Stomach (tissue), 8 donors: ENCODE measurements at regions not wholly inside any gene's neighbourhood (a gene's known extent, or its start where the extent isn't known, plus 50 kb on each side); places are given as distances from the start of the nearest gene placed in this dataset.

Source experiments
- DNase-seq, 2 donors: peaks; one replicate each; pipeline versions ENCODE4 v3.0.0 to v3.0.0-alpha.2; 2013 to 2019
- H3K27ac ChIP-seq, 5 donors: fragments of 200-600 bp in 4 of 5; sonication (generic) in 4 of 5; one replicate each; pipeline ENCODE4 v1.5.1; 2013 to 2019; ENCODE audit warnings: mild to moderate bottlenecking in 1 of 5, moderate library complexity in 1 of 5
- H3K27me3 ChIP-seq, 3 donors: fragments of 200-600 bp; sonication (generic); one replicate each; pipeline ENCODE4 v1.5.1; 2017 to 2019; ENCODE audit warnings: mixed run types in 1 of 3
- H3K36me3 ChIP-seq, 4 donors: fragments of 200-600 bp; sonication (generic); 1 replicate in 3 of 4; 2 replicates in 1 of 4; pipeline ENCODE4 v1.5.1; 2016 to 2019
- H3K4me1 ChIP-seq, 4 donors: fragments of 200-600 bp; sonication (generic); one replicate each; pipeline ENCODE4 v1.5.1; 2016 to 2019
- H3K4me3 ChIP-seq, 4 donors: fragments of 200-600 bp; sonication (generic) in 3 of 4; one replicate each; pipeline ENCODE4 v1.5.1; 2016 to 2019; ENCODE audit warnings: mild to moderate bottlenecking in 1 of 4
- H3K9me3 ChIP-seq, 4 donors: fragments of 200-600 bp; sonication (generic); one replicate each; pipeline ENCODE4 v1.5.1; 2016 to 2019
- CTCF ChIP-seq, 7 experiments: fragments of 450-650 bp in 4 of 7; fragments of 200-600 bp in 3 of 7; sonication (generic) in 3 of 7; IDR thresholded peaks; one replicate each; pipeline ENCODE4 v1.5.1; 2016 to 2019; ENCODE audit warnings: antibody characterized with exemption in 7 of 7, control low read depth in 2 of 7, mild to moderate bottlenecking in 1 of 7
- EP300 ChIP-seq: sonication (generic); formaldehyde crosslinking; IDR thresholded peaks from one replicate; pipeline ENCODE4 v1.6.1; 2017; ENCODE audit warnings: antibody characterized with exemption
- POLR2A ChIP-seq, 4 donors: fragments of 450-650 bp; IDR thresholded peaks; one replicate each; pipeline ENCODE4 v1.6.1; 2016; ENCODE audit warnings: antibody characterized with exemption in 4 of 4, control low read depth in 2 of 4, mild to moderate bottlenecking in 1 of 4, moderate library complexity in 1 of 4
- POLR2AphosphoS5 ChIP-seq, 3 donors: sonication (generic); formaldehyde crosslinking; IDR thresholded peaks; one replicate each; pipeline ENCODE4 v1.6.1; 2016; ENCODE audit warnings: antibody characterized with exemption in 3 of 3
- WGBS, 5 donors: extraction: QIAGEN DNeasy Blood & Tissue Kit in 3 of 5; methylation state at CpG; one replicate each; pipeline versions ENCODE4 v1.1.5 to v1.1.7; 2013 to 2018; 5-methylcytosine and 5-hydroxymethylcytosine counted together
- intact Hi-C: fragments of 100-400 bp; cut with DNase I; formaldehyde crosslinking; loops from one replicate; pipeline ENCODE4 v1.15.1; 2023; ENCODE audit warnings: low total_unique reads
- donor health status: healthy with polysubstance abuse.
- donor health status: Bipolar disorder and iron deficiency.
- donor health status: healthy.

- H3K9me3 ChIP-seq = no peaks in the 10 kb centered on the region
- H3K27me3 ChIP-seq = no peaks in the 10 kb centered on the region
- intact Hi-C loops = no loop called here
- H3K4me1 ChIP-seq = peaks cover 0 to 15% (median 5%) of the 10 kb centered on the region in 4 donors
- H3K36me3 ChIP-seq = no peaks in the 10 kb centered on the region
- TF ChIP-seq EP300 (no peak), POLR2AphosphoS5 (IDR thresholded peaks at IDR 0.05) (no peak), CTCF (IDR thresholded peaks at IDR 0.05) (peak in 1 of 7 experiments; percentile 18)
- no peak overlapping the region for H3K27ac ChIP-seq
- no peak overlapping the region for H3K4me3 ChIP-seq
- DNase-seq = no peak
Observed at GRCh38 chr4:114509340-114509739, 89.3 kb upstream of the UGT8 start.

- 50 to 74% (median 67%) methylated on average over 3 of the region's 3 CpGs for WGBS, 5 donors
- H3K9me3 ChIP-seq = peaks cover 0 to 2% (median 0%) of the 10 kb centered on the region in 4 donors
- DNase-seq = peak in 1 of 2 donors; percentile 19
- no peak for TF ChIP-seq CTCF (IDR thresholded peaks at IDR 0.05)
- TF ChIP-seq POLR2AphosphoS5 (IDR thresholded peaks at IDR 0.05) = no peak
- no peak for TF ChIP-seq POLR2A (IDR thresholded peaks at IDR 0.05)
- no peak for TF ChIP-seq EP300
- H3K4me1 ChIP-seq = peaks cover 0 to 15% (median 5%) of the 10 kb centered on the region in 4 donors
- H3K27ac ChIP-seq = peak overlapping the region in 1 of 5 donors; percentile 33
- H3K27me3 ChIP-seq = no peaks in the 10 kb centered on the region
- no peaks in the 10 kb centered on the region for H3K36me3 ChIP-seq
- H3K4me3 ChIP-seq = no peak overlapping the region
- intact Hi-C loops = no loop called here
Observed at GRCh38 chr4:114512595-114513295, 85.9 kb upstream of the UGT8 start.

GRCh38 chr4:114519368-114519767 is 79.2 kb upstream of the UGT8 start:
- no peaks in the 10 kb centered on the region for H3K4me1 ChIP-seq
- peaks cover 0 to 2% (median 0%) of the 10 kb centered on the region in 4 donors for H3K9me3 ChIP-seq
- H3K4me3 ChIP-seq = no peak overlapping the region
- H3K36me3 ChIP-seq = no peaks in the 10 kb centered on the region
- DNase-seq = peak in 1 of 2 donors; percentile 23
- H3K27ac ChIP-seq = no peak overlapping the region
- 29 to 47% (median 42%) methylated on average over 2 of the region's 2 CpGs for WGBS, 5 donors
- intact Hi-C loops = no loop called here
- no peak for TF ChIP-seq EP300
- TF ChIP-seq CTCF (IDR thresholded peaks at IDR 0.05) = no peak
- TF ChIP-seq POLR2AphosphoS5 (IDR thresholded peaks at IDR 0.05) = no peak
- no peak for TF ChIP-seq POLR2A (IDR thresholded peaks at IDR 0.05)
- H3K27me3 ChIP-seq = no peaks in the 10 kb centered on the region

GRCh38 chr4:114527170-114527569 is 71.4 kb upstream of the UGT8 start:
- intact Hi-C loops = no loop called here

More at GRCh38 chr4:114527170-114527569, 71.4 kb upstream of the UGT8 start:
- WGBS, 5 donors = 83 to 88% (median 86%) methylated on average over 1 of the region's 1 CpG
- no peaks in the 10 kb centered on the region for H3K36me3 ChIP-seq
- TF ChIP-seq EP300 (no peak), POLR2AphosphoS5 (IDR thresholded peaks at IDR 0.05) (no peak), CTCF (IDR thresholded peaks at IDR 0.05) (no peak), POLR2A (IDR thresholded peaks at IDR 0.05) (no peak)
- H3K4me3 ChIP-seq = no peak overlapping the region
- H3K4me1 ChIP-seq = no peaks in the 10 kb centered on the region
- no peak overlapping the region for H3K27ac ChIP-seq
- H3K9me3 ChIP-seq = no peaks in the 10 kb centered on the region
- no peaks in the 10 kb centered on the region for H3K27me3 ChIP-seq
- DNase-seq = no peak
